Neural crest cell (in vitro differentiated cells): ENCODE measurements at regions not wholly inside any gene's neighbourhood (a gene's known extent, or its start where the extent isn't known, plus 50 kb on each side); places are given as distances from the start of the nearest gene placed in this dataset.

Experiments used
- DNase-seq: peaks from one replicate; pipeline ENCODE4 v3.0.0; 2021; ENCODE audit warnings: low read depth, mixed read lengths, low spot score
- H3K27ac Mint-ChIP-seq: one replicate; pipeline ENCODE4 v1.8.0; 2021; ENCODE audit warnings: mild to moderate bottlenecking, mixed read lengths; ENCODE audit not compliant: unreplicated experiment
- H3K27me3 Mint-ChIP-seq: 2 replicates; pipeline ENCODE4 v1.8.0; 2021; ENCODE audit warnings: low read depth, mild to moderate bottlenecking, mixed read lengths
- H3K36me3 Mint-ChIP-seq: 2 replicates; pipeline ENCODE4 v1.8.0; 2021; ENCODE audit warnings: low read depth, mild to moderate bottlenecking, mixed read lengths
- H3K4me1 Mint-ChIP-seq: 2 replicates; pipeline ENCODE4 v1.8.0; 2021; ENCODE audit warnings: mixed read lengths
- H3K4me3 Mint-ChIP-seq: one replicate; pipeline ENCODE4 v1.8.0; 2021; ENCODE audit warnings: mild to moderate bottlenecking, mixed read lengths
- H3K9me3 Mint-ChIP-seq: 2 replicates; pipeline ENCODE4 v1.8.0; 2021; ENCODE audit warnings: mixed read lengths
- CTCF ChIP-seq: fragments of 200-600 bp; sonication (generic); conservative IDR thresholded peaks from 2 replicates; pipeline ENCODE4 v1.5.0; 2021; ENCODE audit warnings: antibody characterized with exemption, mild to moderate bottlenecking

GRCh38 chr1:106680776-106681344, 375.6 kb upstream of the PRMT6 start:
- Mint-ChIP-seq H3K4me1 (peaks cover 4% of the 10 kb centered on the region), H3K4me3 (no peak overlapping the region), H3K9me3 (no peaks in the 10 kb centered on the region), H3K36me3 (no peaks in the 10 kb centered on the region), H3K27me3 (no peaks in the 10 kb centered on the region), H3K27ac (no peak overlapping the region)
- no peak for TF ChIP-seq CTCF
- DNase-seq, result no peak

- Mint-ChIP-seq H3K9me3 (no peaks in the 10 kb centered on the region), H3K4me3 (no peak overlapping the region), H3K27me3 (no peaks in the 10 kb centered on the region), H3K36me3 (no peaks in the 10 kb centered on the region), H3K27ac (no peak overlapping the region), H3K4me1 (peaks cover 4% of the 10 kb centered on the region)
- no peak for DNase-seq
- no peak for TF ChIP-seq CTCF
Measured at GRCh38 chr1:106681939-106682522, 374.4 kb upstream of the PRMT6 start.

- H3K4me3 Mint-ChIP-seq, result no peak overlapping the region
- H3K9me3 Mint-ChIP-seq, result peaks cover 2% of the 10 kb centered on the region
- DNase-seq, result no peak
- TF ChIP-seq CTCF, result no peak
- no peaks in the 10 kb centered on the region for H3K36me3 Mint-ChIP-seq
- no peaks in the 10 kb centered on the region for H3K4me1 Mint-ChIP-seq
- no peak overlapping the region for H3K27ac Mint-ChIP-seq
- H3K27me3 Mint-ChIP-seq, result no peaks in the 10 kb centered on the region
Measured at GRCh38 chr1:106688446-106688845, 368.0 kb upstream of the PRMT6 start.

- DNase-seq, result no peak
- Mint-ChIP-seq H3K27ac (no peak overlapping the region), H3K36me3 (no peaks in the 10 kb centered on the region), H3K27me3 (no peaks in the 10 kb centered on the region), H3K9me3 (peaks cover 9% of the 10 kb centered on the region), H3K4me1 (no peaks in the 10 kb centered on the region), H3K4me3 (no peak overlapping the region)
- no peak for TF ChIP-seq CTCF
Measured at GRCh38 chr1:106698660-106699059, 357.8 kb upstream of the PRMT6 start.

GRCh38 chr1:106699433-106699832, 357.0 kb upstream of the PRMT6 start:
- H3K4me1 Mint-ChIP-seq, result no peaks in the 10 kb centered on the region
- no peaks in the 10 kb centered on the region for H3K27me3 Mint-ChIP-seq
- no peak for DNase-seq
- H3K4me3 Mint-ChIP-seq, result no peak overlapping the region
- H3K27ac Mint-ChIP-seq, result no peak overlapping the region
- TF ChIP-seq CTCF, result no peak
- H3K36me3 Mint-ChIP-seq, result no peaks in the 10 kb centered on the region
- peaks cover 9% of the 10 kb centered on the region for H3K9me3 Mint-ChIP-seq
